ENCODE measurements at regions not wholly inside any gene's neighbourhood (a gene's known extent, or its start where the extent isn't known, plus 50 kb on each side); places are given as distances from the start of the nearest gene placed in this dataset.

DNA sequence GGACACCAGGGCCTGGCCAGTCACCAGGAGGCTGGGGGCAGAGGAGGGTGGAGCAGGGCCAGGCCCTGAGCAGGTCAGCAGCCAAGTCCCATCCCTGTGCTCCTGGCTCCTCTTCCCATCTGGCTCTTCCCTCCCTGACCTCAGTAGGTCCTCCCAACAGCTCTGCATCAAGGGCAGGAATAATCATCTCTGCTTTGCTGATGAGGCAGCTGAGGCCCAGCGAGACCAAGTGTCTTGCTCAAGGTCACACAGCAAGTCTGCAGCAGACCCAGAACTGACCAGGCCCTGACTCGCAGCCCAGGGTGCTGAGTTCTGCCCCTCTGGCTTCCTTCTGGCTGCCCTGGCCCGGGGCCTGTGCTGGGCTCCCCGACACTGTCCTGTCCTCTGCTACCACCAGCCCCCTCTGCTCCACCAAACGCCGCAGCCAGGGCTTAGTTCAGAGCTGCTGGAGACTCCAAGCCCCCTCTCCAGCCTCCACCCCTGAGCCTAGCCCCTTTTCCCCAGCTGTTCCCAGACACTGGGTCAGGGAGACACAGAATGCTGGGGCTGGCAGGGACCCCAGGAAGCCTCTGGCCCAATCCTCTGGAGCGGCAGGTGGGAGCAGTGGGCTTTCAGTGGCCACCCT is 224.9 kb downstream of the PTPRU start:
- H3K4me3 Mint-ChIP-seq, result no peak overlapping the region
- peaks cover 20 to 56% of the 10 kb centered on the region in 2 donors for H3K27me3 Mint-ChIP-seq
- H3K9me3 Mint-ChIP-seq, result peaks cover 0 to 3% of the 10 kb centered on the region in 2 donors
- no peaks in the 10 kb centered on the region for H3K4me1 Mint-ChIP-seq (ENCODE audit: low read depth in 2 of 2)
- ATAC-seq (replicated peaks) (no peak), DNase-seq (no peak)
- H3K27ac Mint-ChIP-seq, result no peak overlapping the region
- H3K36me3 Mint-ChIP-seq (ENCODE audit: insufficient read depth), result no peaks in the 10 kb centered on the region

- Mint-ChIP-seq H3K36me3 (ENCODE audit: insufficient read depth) (no peaks in the 10 kb centered on the region), H3K9me3 (peaks cover 0 to 3% of the 10 kb centered on the region in 2 donors), H3K27ac (no peak overlapping the region), H3K4me3 (no peak overlapping the region), H3K27me3 (peaks cover 20 to 59% of the 10 kb centered on the region in 2 donors), H3K4me1 (ENCODE audit: low read depth in 2 of 2) (no peaks in the 10 kb centered on the region)
- DNase-seq (no peak), ATAC-seq (replicated peaks) (no peak)
These were observed 224.4 kb downstream of the PTPRU start for GRCh38 chr1:29460694-29461093.

- DNase-seq (no peak), ATAC-seq (replicated peaks) (no peak)
- no peaks in the 10 kb centered on the region for H3K36me3 Mint-ChIP-seq (ENCODE audit: insufficient read depth)
- no peak overlapping the region for H3K4me3 Mint-ChIP-seq
- no peaks in the 10 kb centered on the region for H3K4me1 Mint-ChIP-seq (ENCODE audit: low read depth in 2 of 2)
- H3K9me3 Mint-ChIP-seq, result peaks cover 0 to under 1% of the 10 kb centered on the region in 2 donors
- no peak overlapping the region for H3K27ac Mint-ChIP-seq
- peaks cover 17 to 65% of the 10 kb centered on the region in 2 donors for H3K27me3 Mint-ChIP-seq
These were observed 223.8 kb downstream of the PTPRU start for GRCh38 chr1:29460041-29460610.

DNA sequence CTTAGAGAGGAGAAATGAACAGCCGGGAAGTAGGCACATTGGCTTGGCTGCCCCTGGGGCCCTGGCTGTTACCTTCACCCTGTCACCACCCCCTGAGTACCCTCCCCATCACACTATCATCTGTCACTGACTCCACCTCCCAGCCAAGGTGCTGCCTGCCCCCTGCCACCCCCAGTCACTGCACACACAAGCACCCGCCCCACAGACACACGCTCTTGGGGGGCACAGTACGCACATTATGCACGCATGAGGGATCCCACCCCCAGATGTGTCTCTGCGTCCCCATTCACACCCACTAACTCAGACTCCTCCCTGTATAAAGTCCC is 223.3 kb downstream of the PTPRU start:
- H3K27ac Mint-ChIP-seq, result peak overlapping the region in 1 of 2 donors; percentile 49
- no peaks in the 10 kb centered on the region for H3K4me1 Mint-ChIP-seq (ENCODE audit: low read depth in 2 of 2)
- peaks cover 14 to 67% of the 10 kb centered on the region in 2 donors for H3K27me3 Mint-ChIP-seq
- H3K36me3 Mint-ChIP-seq (ENCODE audit: insufficient read depth), result no peaks in the 10 kb centered on the region
- DNase-seq, result no peak
- no peaks in the 10 kb centered on the region for H3K9me3 Mint-ChIP-seq
- H3K4me3 Mint-ChIP-seq, result no peak overlapping the region
- no peak for ATAC-seq (replicated peaks)

DNA sequence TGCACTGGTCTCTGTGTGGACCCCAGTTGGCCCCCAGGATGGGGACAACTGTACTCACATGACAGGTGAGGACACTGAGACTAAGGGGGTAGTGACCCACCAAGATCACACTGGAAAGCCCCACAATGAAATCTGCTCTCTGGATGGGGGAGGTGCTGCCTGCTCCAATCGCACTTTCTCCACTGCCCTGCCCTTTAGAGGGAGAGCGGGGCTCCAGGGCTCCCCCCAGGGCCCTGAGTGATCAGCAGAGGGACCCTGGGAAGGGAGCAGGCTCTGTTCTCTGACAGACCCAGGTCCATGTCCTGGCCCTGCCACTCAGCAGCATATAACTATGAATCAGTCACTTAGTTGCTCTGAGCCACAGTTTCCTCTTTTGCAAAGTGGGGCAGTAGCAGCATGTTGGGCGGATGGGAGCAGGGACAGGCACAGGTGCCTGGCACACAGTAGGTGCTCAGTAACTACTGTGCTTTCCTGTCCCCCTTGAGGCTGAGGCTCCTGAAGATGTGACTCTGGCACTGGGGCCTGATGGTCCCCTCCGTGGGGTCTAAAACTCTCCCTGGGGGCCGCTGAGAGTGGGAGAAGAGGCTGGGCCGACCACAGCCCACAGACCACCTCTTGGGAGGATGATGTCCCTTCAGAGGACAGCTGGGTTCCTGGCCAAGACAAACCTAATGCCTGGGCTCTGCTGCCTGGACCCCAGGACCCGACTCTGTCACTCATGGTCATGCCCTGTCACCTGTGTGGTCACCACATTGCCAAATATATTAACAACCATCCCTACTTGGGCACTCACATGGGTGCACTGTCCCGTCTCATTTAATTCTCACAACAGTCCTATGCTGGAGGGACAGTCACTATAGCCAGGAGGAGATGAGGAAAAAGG is 222.7 kb downstream of the PTPRU start:
- ATAC-seq (replicated peaks) (no peak), DNase-seq (no peak)
- peak overlapping the region in 1 of 2 donors; percentile 49 for H3K27ac Mint-ChIP-seq

GRCh38 chr1:29457496-29458368 is 221.4 kb downstream of the PTPRU start:
- Mint-ChIP-seq H3K27me3 (peaks cover 20 to 86% of the 10 kb centered on the region in 2 donors), H3K4me1 (ENCODE audit: low read depth in 2 of 2) (no peaks in the 10 kb centered on the region), H3K27ac (no peak overlapping the region), H3K9me3 (no peaks in the 10 kb centered on the region), H3K4me3 (no peak overlapping the region), H3K36me3 (ENCODE audit: insufficient read depth) (no peaks in the 10 kb centered on the region)
- no peak for ATAC-seq (replicated peaks)
- DNase-seq, result no peak

More for the DNA sequence above, 222.7 kb downstream of the PTPRU start:
- no peaks in the 10 kb centered on the region for H3K4me1 Mint-ChIP-seq (ENCODE audit: low read depth in 2 of 2)
- H3K27me3 Mint-ChIP-seq, result peaks cover 19 to 73% of the 10 kb centered on the region in 2 donors
- no peak overlapping the region for H3K4me3 Mint-ChIP-seq
- no peaks in the 10 kb centered on the region for H3K9me3 Mint-ChIP-seq
- H3K36me3 Mint-ChIP-seq (ENCODE audit: insufficient read depth), result no peaks in the 10 kb centered on the region

DNA sequence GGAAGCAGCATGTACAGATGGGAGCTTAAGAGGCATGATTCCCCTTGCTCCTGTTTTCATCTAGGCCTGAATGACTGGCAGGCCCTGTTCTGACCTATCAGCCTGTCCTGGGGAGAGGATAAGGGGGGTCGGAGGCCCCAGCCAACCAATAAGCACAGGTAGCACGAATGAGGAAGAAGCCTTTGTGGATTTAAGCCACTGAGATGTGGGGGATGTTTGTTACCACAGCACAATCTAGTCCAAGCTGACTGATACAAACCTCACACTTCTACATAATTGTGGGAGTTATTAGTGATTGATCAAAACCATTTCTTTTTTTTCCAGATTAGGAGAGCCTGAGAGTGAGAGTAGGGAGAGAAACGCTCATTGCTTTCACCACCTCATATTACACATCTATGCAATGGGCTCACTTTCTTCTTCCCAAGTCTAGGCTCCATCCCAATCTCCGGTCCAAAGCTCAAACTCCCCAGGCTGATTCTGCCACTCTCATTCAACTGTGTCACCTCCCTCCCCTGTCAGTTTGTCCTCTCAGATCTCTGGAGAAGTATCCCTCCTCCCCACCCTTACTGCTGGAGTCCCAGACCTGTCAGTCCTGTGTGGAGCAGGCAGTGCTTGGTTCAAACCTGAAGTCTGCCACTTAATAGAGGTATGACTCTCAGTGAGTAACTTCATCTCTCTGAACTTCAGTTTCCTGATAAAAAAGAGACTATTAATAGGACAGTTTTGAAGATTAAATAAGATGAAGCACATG is 220.5 kb downstream of the PTPRU start:
- Mint-ChIP-seq H3K27ac (no peak overlapping the region), H3K4me1 (ENCODE audit: low read depth in 2 of 2) (no peaks in the 10 kb centered on the region), H3K27me3 (peaks cover 20 to 86% of the 10 kb centered on the region in 2 donors), H3K4me3 (no peak overlapping the region), H3K36me3 (ENCODE audit: insufficient read depth) (no peaks in the 10 kb centered on the region), H3K9me3 (no peaks in the 10 kb centered on the region)
- ATAC-seq (replicated peaks), result no peak
- DNase-seq, result no peak

GRCh38 chr1:29455781-29456180 is 219.5 kb downstream of the PTPRU start:
- H3K27me3 Mint-ChIP-seq, result peaks cover 20 to 81% of the 10 kb centered on the region in 2 donors
- H3K27ac Mint-ChIP-seq, result no peak overlapping the region
- DNase-seq, result no peak
- H3K9me3 Mint-ChIP-seq, result no peaks in the 10 kb centered on the region
- H3K4me1 Mint-ChIP-seq (ENCODE audit: low read depth in 2 of 2), result no peaks in the 10 kb centered on the region
- no peaks in the 10 kb centered on the region for H3K36me3 Mint-ChIP-seq (ENCODE audit: insufficient read depth)
- no peak overlapping the region for H3K4me3 Mint-ChIP-seq
- no peak for ATAC-seq (replicated peaks)

- Mint-ChIP-seq H3K27me3 (peaks cover 19 to 81% of the 10 kb centered on the region in 2 donors), H3K36me3 (ENCODE audit: insufficient read depth) (no peaks in the 10 kb centered on the region), H3K4me1 (ENCODE audit: low read depth in 2 of 2) (no peaks in the 10 kb centered on the region), H3K4me3 (no peak overlapping the region), H3K9me3 (no peaks in the 10 kb centered on the region), H3K27ac (no peak overlapping the region)
- no peak for ATAC-seq (replicated peaks)
- no peak for DNase-seq
These were observed 218.5 kb downstream of the PTPRU start for GRCh38 chr1:29454616-29455380.

DNA sequence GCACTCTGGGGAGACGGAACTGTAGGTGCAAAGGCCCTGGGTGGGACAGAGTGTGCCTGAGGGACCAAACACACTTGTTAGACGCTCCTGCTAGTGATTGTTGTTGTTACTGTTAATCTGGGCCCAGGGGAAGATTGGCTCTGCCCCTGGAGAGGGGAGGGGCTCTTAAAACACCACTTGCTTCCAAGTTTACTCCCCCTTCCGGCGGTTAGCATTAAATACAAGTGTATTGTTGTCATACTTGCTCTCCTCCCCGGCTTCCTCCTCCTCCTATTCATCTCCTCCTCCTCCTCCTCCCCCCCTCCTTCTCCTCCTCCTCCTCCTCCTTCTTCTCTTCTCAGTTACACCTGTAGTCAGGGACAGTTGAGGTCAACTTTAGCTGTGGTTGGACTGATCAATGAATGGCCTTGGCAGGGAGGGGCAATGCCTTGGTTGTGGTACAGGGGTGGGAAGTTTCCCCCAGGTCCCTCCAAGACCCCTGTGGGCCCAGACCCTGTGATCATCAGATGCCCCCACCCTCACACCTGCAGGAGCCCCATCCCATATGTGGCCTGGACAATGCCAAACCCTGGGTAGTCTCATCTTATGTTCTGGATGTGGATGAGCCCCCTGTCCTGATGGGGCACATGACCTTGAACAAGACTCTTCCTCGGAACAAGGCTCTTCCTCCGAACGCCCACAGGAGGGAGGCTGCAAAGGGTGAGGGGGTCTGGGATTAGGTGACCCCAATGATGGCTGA is 217.3 kb downstream of the PTPRU start:
- ATAC-seq (replicated peaks) (no peak), DNase-seq (no peak)
- Mint-ChIP-seq H3K36me3 (ENCODE audit: insufficient read depth) (no peaks in the 10 kb centered on the region), H3K27ac (no peak overlapping the region), H3K4me3 (no peak overlapping the region), H3K27me3 (peaks cover 7 to 80% of the 10 kb centered on the region in 2 donors), H3K4me1 (ENCODE audit: low read depth in 2 of 2) (no peaks in the 10 kb centered on the region), H3K9me3 (no peaks in the 10 kb centered on the region)

- no peak overlapping the region for H3K27ac Mint-ChIP-seq
- H3K4me3 Mint-ChIP-seq, result no peak overlapping the region
- peaks cover 6 to 73% of the 10 kb centered on the region in 2 donors for H3K27me3 Mint-ChIP-seq
- DNase-seq (no peak), ATAC-seq (replicated peaks) (no peak)
- no peaks in the 10 kb centered on the region for H3K4me1 Mint-ChIP-seq (ENCODE audit: low read depth in 2 of 2)
- H3K9me3 Mint-ChIP-seq, result no peaks in the 10 kb centered on the region
- H3K36me3 Mint-ChIP-seq (ENCODE audit: insufficient read depth), result no peaks in the 10 kb centered on the region
These were observed 216.3 kb downstream of the PTPRU start for GRCh38 chr1:29452463-29453230.
